ENCODE measurements at regions not wholly inside any gene's neighbourhood (a gene's known extent, or its start where the extent isn't known, plus 50 kb on each side); places are given as distances from the start of the nearest gene placed in this dataset.

DNA sequence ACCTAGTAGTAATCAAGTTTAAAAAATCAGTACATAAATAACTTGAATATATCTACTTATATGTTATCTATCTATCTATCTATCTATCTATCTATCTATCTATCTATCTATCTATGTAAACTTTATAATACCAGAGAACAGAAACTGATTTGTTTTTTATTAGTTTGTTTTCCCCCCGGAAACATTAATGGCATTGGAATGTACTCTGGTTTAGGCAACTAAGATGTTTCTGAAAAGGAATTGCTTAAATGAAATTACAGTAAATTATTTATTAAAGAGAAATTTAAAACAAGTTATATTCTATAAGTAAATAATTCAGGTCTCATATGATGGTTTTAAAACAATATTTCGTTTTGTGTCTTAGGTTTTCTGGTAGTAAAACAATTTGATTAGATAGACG lies 681.0 kb upstream of the ADAMTS5 start:
- no peak for DNase-seq (ENCODE audit: low read depth in 2 of 2)

DNA sequence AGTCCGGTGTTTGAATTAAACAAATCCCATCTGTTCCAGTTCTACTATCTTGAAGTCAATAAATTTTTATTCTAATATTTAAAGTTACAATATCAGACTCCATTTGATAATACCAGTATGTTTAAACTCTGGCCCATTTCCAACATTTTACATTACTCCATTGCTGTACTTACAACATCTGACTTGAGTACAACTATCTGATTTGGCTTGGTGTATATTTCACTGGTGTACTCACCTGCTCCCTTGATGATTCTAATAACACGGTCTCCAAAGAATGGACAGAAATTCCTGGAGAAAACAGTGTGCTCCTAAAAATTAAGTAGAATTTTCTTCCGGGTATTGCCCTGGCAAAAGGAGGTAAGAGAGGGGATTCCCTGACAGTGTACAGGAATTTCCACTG lies 680.5 kb upstream of the ADAMTS5 start:
- no peak for DNase-seq (ENCODE audit: low read depth in 2 of 2)

- no peak for DNase-seq (ENCODE audit: low read depth in 2 of 2)
Measured at GRCh38 chr21:27646691-27647090, 679.8 kb upstream of the ADAMTS5 start.

DNA sequence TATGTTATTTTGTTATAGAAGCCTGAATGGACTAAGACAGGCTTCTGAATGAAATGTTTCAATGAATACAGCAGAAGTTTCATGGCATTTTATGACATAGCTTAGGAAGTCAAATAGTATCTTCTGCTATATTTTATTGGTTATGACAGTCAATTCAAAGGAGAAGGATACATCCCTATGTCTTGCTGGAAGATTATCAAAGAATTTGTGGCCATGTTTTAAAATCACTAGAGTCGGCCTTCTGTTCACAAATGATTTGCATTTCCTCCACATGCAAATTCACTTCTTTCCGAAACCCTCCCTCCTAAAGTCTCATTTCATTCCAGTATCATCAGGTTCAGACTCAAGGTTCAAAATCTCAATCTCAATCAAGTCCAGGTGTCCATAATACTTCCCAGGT lies 679.2 kb upstream of the ADAMTS5 start:
- no peak for DNase-seq (ENCODE audit: low read depth in 2 of 2)

DNA sequence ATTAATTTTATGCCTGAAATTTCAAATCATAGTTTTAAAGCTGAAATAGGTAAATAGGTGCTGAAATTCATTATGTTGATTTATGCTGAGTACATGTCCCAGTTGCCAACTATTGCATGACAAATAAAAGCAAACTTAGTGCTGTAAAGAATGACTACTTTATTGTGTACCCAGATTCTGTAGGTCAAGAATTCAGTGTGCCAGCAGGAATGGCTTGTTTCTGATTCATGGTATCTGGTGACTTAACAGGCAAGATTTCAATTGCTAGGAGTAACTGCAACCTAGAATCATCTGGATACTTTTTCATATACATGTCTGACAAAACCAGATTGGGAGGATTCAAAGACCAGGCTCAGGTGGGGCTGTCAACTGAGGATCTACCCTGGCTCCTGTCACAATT lies 678.4 kb upstream of the ADAMTS5 start:
- DNase-seq (ENCODE audit: low read depth in 2 of 2) = no peak

DNA sequence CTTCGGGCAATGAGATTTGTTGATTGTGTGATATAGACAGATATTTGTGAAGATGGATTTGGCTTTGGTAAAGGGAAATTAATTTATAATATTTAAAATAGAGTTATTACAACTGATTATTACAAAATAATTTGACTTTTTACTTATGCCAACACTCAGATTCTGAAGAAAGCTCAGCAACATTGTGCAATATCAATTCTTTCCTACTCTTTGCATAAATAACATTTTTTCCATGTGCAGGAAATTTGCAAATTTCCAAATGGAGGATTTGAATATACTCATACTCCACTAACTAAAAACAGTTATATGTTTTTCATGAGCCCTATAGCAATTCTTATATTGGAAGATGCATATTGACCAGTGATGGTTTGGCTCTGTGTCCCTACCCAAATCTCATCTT lies 676.4 kb upstream of the ADAMTS5 start:
- no peak for DNase-seq (ENCODE audit: low read depth in 2 of 2)

DNA sequence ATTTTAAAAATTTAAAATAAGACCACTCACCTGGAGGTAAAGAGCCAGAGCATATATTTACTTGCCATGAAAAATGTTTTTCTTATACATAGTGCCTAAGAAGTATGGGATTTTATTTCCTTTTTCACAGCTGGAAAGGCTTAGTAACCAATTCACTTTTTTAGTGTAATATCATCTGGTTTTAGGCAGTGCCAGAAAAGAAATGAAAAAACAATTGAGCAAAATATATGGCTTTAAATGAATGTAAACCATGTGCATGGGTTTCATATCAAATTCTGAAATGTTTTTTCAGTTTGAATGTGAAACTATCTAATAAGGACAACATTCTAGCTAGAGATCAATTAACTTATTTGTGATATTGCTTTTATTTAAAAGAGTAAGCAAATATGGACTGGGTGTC lies 672.4 kb upstream of the ADAMTS5 start:
- DNase-seq (ENCODE audit: low read depth in 2 of 2) = no peak

GRCh38 chr21:27636656-27637055 lies 669.8 kb upstream of the ADAMTS5 start:
- no peak for DNase-seq (ENCODE audit: low read depth in 2 of 2)

- DNase-seq (ENCODE audit: low read depth in 2 of 2) = no peak
Measured at GRCh38 chr21:27633631-27634030, 666.7 kb upstream of the ADAMTS5 start.

GRCh38 chr21:27631471-27631870 lies 664.6 kb upstream of the ADAMTS5 start:
- no peak for DNase-seq (ENCODE audit: low read depth in 2 of 2)

- DNase-seq (ENCODE audit: low read depth in 2 of 2) = no peak
Measured at GRCh38 chr21:27622631-27623030, 655.7 kb upstream of the ADAMTS5 start.

- DNase-seq (ENCODE audit: low read depth in 2 of 2) = no peak
Measured at GRCh38 chr21:27614231-27614630, 647.3 kb upstream of the ADAMTS5 start.

DNA sequence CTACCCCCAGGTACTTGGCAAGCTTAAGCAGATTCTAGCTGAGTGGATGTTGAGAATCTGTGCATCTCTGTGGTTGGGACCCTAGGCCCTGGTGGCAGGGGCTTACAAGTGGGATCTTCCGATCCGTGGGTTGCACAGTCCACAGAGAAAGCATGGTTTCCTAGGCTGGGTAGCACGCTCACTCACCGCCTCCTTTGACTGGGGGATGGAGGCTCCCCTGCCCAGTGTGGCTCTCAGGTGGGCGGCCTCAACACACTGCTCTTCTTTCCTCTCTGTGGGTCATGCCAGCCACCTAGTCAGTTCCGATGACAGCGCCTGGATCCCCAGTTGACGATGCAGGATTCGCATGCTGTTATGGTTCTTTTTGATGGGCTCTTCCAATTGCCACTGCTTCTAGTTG lies 639.5 kb upstream of the ADAMTS5 start:
- DNase-seq (ENCODE audit: low read depth in 2 of 2) = no peak

GRCh38 chr21:27596196-27596595 lies 629.3 kb upstream of the ADAMTS5 start:
- DNase-seq (ENCODE audit: low read depth in 2 of 2) = no peak

DNA sequence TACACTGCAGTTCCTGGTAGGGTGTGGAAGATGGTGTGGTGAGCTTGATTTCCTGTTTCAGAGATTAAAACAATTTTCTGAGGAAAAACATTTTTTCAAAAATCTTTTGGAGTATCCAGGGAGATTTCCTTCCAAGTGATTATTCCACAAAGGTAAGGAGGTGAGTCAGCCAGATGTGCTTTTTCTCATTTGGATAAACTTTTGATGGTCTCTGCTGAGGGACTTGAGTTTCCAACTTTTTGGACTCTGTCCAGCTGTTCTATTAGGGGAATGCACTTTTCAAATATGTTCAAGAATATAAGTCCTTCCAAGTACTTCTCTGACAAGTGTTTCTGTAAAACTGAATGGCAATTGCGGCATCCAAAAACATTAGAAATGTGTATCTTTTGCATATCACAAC lies 628.8 kb upstream of the ADAMTS5 start:
- no peak for DNase-seq (ENCODE audit: low read depth in 2 of 2)

GRCh38 chr21:27590271-27590670 lies 623.4 kb upstream of the ADAMTS5 start:
- DNase-seq (ENCODE audit: low read depth in 2 of 2) = no peak

DNA sequence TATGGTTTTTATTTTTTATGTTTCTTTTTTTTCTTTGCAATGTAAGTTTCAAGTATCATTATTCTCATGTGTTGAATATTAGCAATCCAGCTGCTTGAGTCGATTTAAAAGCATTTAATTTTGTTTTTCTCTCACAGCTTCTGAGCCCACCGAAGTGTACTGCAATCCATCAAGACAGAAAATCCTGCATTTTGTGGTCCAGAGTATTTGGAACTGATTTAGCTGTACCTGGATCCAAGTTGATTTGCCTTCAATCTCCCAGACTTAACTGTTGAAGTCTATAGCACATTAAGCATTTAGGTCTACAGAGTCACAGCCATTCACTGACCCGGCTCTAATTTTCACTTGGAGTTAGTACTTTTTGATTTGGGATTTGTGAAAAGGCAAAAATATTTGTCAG lies 622.9 kb upstream of the ADAMTS5 start:
- DNase-seq (ENCODE audit: low read depth in 2 of 2) = no peak

DNA sequence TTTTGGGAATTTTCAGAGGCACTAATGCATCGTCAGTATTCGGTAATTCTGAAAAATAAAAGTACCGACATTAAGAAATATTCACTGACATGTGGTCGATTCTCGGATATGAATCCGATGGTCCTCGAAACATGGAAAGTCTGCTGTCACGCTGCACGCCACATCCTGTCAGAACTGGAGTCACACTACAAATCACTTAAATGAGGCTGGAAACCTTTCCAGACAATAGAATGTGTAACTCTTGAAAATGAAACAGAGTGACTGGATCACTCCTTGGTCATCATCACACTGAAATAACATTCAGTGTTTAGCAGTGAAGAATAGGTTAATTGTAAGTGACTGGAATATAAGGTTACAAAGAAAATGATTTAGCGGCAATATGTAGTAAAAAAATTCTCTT lies 620.1 kb upstream of the ADAMTS5 start:
- no peak for DNase-seq (ENCODE audit: low read depth in 2 of 2)

DNA sequence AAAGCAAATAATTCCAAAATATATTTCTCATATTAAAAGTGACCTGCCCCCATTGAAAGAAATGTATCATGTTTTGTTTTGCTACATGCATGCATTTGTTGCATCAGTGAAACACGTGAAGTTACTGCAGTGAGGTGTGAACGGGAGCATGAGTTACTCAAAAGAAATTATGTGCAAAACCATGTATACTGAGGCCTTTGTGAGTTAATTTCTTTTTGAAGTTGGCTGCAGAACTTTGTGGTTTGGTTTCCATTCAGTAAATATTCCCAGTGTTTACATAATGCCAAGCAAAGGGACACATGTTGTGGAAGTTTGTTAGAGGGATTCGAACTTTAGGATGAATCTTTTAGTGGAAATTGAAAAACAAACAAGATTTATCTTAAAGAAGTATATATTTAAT lies 619.4 kb upstream of the ADAMTS5 start:
- no peak for DNase-seq (ENCODE audit: low read depth in 2 of 2)

DNA sequence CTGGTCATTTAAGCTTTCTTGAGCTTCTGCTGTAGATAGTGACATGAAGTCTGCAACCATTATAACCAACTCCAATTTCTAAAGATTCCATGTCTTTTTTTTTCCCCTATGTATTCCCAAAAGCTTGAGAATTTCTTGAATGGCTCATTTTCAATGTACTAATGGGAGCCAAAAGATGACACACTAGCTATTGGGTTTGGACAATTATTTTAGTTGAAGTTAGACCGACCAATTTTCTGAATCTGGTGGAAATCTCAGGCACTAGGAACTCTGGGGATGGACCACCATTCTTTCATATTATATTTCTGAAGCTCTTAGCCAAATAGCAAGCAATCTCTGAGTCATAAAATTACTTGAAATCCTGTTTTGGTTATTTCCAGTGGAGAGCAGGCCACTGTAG lies 617.4 kb upstream of the ADAMTS5 start:
- no peak for DNase-seq (ENCODE audit: low read depth in 2 of 2)

GRCh38 chr21:27582948-27583430 lies 616.1 kb upstream of the ADAMTS5 start:
- DNase-seq (ENCODE audit: low read depth in 2 of 2) = no peak

GRCh38 chr21:27582246-27582947 lies 615.5 kb upstream of the ADAMTS5 start:
- DNase-seq (ENCODE audit: low read depth in 2 of 2) = no peak

DNA sequence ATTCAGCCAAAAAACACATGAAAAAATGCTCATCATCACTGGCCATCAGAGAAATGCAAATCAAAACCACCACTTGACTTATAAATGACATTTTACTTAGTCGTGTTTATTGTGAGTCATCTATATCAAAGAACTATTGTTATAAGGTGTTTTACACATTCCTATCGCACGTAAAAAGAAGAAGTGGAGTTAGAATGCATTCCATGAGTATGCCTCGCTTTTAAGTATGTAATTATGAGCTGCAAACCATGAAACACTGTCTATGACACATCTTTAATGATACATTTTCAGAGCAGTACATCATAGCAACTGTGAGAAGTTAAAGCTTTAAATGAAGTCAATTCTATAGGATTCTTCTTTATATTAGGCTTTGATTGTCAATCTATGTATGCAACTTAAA lies 614.3 kb upstream of the ADAMTS5 start:
- DNase-seq (ENCODE audit: low read depth in 2 of 2) = no peak

DNA sequence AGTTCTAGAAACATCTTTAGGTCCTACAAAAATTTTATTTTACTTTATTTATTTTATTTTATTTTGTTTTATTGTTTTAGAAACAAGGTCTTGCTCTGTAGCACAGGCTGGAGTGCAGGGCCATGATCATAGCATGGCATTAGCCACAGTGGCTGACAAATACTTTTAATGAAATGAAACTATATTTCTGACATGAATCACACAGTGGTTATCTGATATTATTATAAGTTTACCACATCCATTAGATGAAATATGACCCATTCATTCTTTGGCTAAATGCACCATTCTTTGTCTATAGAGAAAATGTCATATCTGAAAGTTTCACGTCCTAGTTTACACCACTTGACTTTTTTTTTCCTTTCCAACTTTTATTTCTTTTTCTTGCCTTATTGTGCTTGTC lies 613.4 kb upstream of the ADAMTS5 start:
- DNase-seq (ENCODE audit: low read depth in 2 of 2) = no peak

All from stimulated activated CD8-positive, alpha-beta memory T cell treated with anti-CD3 and anti-CD28 coated beads, Interleukin-7, amount 100 ng/mL, for 4 hours (primary cell).